Activated naive CD4-positive, alpha-beta T cell treated with anti-CD3 and anti-CD28 coated beads, Interleukin-2, amount 50 U/mL, for 16 hours (primary cell): ENCODE measurements at regions not wholly inside any gene's neighbourhood (a gene's known extent, or its start where the extent isn't known, plus 50 kb on each side); places are given as distances from the start of the nearest gene placed in this dataset.

Experiments
- DNase-seq: peaks from one replicate; pipeline ENCODE4 v3.0.0-alpha.2; 2020

- DNase-seq = no peak
These were observed 192.8 kb upstream of the CAMK1G start for GRCh38 chr1:209390764-209391163.

DNA sequence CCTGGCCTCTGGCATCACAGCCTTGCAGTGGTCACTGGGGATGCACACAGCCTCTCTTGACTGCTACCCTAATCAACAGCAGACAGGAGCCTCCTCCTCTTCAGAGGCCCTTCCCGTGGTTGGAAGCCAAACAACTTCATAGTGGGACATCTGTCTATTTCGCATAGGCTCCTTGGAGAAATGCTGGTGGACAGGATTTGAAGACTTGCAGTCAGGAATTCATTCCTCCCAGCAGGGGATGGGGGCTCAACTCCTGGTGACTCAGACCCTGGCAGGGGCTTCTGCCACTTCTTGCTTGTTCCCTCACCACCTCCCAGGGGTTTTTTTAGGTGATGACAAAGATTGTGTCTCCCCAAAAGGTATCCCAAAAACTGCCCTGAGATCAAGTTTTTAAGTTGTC is 191.7 kb upstream of the CAMK1G start:
- no peak for DNase-seq

DNA sequence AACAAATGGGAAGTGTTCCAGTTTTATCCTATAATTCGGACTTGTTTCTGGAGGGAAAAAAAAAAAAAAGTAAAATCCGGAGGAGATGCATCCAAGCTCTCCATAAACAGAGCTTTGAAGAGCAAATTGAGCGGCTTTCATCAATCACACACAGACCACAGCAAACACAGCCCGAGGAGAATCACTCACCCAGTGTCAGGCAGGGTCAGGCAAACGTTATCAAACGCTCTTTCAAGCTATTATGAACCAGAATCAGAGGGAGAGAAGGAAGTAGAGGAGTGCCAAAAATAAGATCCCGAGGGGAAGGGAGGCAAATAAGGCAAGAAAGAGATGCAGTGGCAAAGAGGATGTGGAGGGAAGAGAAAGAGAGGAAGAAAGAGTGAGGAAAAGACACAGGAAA is 188.3 kb upstream of the CAMK1G start:
- no peak for DNase-seq

GRCh38 chr1:209397371-209397770 is 186.1 kb upstream of the CAMK1G start:
- DNase-seq = no peak

DNA sequence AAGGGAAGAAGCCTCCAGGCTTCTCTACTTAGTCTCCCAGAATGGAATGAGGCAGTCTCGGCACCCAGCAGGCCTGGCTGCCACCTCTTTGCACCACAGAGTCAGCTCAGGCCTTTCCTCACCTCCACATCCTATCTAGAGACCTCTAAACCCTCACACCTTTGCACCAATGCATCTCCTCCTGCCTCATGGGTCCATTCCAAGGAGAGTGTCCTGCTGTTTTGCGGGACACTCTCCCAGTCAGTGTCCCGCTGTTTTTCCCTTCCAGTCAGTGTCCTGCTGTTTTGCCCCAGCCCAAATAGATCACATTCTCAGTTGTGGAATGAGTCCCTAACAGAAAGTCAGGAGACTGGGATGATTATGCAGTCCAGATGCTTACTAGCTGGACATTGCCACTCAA is 185.6 kb upstream of the CAMK1G start:
- DNase-seq = no peak

- DNase-seq = no peak
These were observed 185.1 kb upstream of the CAMK1G start for GRCh38 chr1:209398313-209398991.

- DNase-seq = no peak
These were observed 183.7 kb upstream of the CAMK1G start for GRCh38 chr1:209399800-209400199.

DNA sequence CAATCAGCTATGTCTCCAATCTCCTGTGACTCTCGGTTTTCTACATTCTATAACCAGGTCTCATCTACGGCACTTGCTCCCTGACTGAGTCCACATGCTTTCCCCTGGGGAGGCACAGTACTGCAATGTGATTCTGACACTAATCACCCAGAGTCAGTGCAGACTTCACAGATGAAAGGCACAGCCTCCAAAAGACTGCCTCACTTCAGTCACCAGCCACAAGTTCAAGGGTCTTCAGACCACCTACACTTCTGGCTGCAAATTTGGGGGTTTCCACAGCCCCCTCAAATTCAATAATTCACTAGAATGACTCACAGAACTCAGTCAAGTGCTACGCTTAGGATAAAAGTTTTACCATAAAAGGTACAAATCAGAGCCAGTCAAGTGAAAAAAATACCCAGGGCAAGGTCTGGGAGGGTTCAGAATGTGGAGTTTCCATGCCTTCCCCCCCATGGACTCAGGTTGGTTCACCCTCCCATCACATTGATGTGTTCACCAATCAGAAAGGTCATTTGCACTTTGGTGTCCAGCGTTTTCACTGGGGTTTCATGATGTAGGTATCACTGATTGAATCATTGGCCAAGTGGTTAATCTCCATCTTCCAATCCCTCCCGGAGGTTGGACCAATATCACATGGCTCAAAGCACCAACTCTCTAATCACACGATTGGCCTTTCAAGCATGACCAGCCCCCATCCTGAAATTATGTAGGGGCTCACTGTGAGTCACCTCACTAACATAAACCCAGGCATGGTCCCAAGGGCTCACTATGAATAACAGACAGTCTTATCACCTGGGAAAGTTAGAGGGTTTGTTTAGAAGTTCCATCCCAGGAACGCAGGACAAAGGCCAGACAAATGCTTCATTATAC is 182.9 kb upstream of the CAMK1G start:
- DNase-seq = no peak

GRCh38 chr1:209402697-209403096 is 180.8 kb upstream of the CAMK1G start:
- no peak for DNase-seq

DNA sequence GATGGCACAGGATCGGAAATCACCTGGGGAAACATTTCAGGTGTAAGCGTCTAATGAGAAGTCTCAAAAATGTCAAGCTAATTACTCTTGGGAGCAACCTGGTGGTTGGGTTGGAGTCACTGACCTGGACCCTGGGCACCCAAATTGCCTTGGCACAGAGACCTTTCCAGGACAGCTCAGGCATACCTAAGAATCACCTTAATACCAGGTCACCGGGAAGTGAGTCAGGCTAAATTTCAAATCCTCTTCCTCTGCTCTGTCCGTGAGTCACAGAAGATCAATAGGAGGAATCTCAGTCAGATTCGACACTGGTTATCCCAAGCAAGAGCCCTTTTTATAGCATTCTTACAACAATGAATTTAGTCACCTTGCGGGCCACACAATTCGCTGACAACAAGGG is 179.6 kb upstream of the CAMK1G start:
- no peak for DNase-seq

DNA sequence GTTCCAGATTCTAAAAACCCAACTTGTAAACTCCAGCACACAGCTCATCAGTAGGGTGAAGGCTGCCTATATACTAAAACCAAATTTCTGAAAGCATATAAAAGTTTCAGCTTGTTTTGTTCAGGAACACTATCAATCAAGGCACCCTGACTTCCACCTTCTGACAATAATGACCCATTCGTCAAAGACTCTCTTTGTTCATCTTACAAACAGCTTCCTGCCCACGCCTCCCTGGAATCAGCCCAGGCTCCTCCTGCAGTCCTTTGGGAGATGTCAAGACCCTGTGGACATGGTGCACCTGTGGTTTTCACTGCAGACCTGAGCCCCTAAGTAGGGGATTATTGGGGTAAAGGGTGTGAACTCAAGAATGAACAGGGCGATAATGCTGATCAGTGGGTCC is 178.9 kb upstream of the CAMK1G start:
- no peak for DNase-seq

DNA sequence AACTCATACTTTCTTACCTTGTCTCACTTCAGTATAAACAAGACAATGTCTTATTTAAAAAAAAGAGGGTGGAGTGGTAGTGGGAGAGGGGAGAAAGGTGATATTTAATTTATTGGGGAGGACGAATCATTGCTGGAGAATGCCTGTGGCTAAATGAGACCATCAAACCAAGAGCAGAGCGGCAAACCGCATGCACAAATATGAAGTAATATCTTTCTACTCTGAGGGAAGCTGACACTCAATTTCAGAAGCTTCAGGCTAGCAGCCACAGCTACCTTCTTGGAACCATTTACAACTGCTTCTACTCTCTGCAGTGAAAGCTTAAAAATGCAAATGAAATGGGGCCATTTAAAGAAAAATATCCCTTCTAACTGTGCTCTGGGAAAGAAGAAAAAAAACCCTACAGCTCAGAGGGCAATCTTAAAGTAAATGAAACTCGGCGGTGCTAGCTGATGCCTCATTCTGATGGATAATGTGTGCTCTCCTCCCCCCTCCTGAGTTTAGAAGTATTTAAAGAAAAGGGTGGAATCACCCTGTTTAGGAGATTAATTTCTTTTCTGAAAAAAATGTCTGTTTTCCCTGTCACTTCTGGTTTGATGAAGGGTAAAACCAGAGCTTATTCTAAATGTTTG is 178.2 kb upstream of the CAMK1G start:
- no peak for DNase-seq

- no peak for DNase-seq
These were observed 177.3 kb upstream of the CAMK1G start for GRCh38 chr1:209406168-209406567.

- no peak for DNase-seq
These were observed 176.9 kb upstream of the CAMK1G start for GRCh38 chr1:209406595-209406994.

- DNase-seq = no peak
These were observed 173.7 kb upstream of the CAMK1G start for GRCh38 chr1:209409780-209410179.

DNA sequence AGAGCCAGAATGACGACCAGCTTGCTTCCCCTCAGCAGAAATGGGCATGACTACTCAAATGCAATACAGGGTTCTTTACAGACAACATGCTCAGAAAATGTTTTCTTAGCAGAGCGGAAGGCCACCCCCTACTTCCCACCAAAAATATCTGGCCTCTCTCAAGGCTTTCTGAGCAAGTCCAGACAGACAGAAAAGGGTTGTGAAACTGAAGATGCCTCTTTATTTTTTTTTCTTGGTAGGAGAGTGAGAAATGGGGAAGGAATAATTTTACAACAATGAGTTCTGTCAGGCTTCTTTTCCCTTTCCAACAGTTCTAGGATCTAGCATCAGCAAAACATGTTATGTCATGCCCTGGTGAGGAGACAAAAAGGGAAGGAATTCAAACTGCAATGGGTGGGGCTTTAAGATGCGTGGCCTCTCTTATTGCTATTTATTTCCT is 172.0 kb upstream of the CAMK1G start:
- DNase-seq = no peak

DNA sequence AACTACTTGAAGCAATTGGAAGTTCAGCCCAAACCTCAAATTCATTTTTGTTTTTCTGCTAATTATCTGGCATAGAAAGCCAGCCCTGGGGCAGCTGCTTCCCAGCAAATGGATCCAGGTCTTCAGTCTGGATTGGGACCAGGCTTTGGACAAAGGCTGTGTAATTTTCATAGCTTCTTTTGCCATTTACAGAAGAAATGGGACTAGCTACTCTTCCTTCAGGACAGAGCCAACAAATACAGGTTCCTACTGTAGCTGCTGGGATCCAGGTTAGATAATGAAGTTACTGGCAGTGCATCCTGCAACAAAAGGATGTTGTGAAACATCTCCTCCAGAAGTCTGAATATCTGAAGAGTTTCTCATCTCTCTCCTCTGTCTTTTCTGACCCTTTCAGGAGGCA is 171.5 kb upstream of the CAMK1G start:
- DNase-seq = no peak

DNA sequence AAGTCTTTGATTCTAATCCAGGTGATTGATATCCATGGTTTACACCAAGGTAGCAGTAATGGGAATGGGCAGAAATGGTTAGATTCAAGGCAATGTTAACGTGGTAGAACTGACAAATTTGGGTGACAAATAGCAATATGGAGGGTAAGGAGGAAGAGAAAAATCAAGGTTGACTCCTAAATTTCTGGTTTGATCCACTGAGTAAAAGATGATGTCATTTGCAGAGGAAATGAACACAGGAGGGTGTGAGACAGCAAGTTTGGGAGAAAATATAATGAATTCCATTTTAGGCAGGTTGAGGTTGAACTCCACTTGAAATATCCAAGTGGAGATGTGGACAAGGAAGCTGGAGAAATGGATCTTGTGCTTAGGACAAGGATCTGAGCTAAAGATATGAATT is 170.9 kb upstream of the CAMK1G start:
- no peak for DNase-seq

DNA sequence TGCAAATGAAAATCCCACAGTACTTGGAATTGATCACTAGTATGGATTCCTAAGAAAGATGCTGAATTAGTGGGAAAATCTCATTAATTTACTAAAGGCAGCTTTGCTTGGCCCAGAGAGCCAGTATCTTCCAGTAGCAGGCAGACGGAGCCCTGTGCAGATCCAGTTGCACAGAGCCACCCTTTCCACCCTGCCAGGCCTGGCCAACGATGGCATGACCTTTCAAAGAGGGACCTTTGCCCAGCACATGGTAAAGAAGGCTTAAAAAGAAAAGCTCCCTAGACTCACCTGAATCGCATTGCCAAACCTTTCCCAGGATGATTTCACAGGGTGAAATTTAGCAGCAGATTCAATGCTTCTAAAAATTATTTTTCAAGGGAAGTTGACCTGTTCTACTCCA is 170.5 kb upstream of the CAMK1G start:
- DNase-seq = no peak

- DNase-seq = no peak
These were observed 168.6 kb upstream of the CAMK1G start for GRCh38 chr1:209414803-209415329.

GRCh38 chr1:209416039-209416438 is 167.5 kb upstream of the CAMK1G start:
- DNase-seq = no peak

DNA sequence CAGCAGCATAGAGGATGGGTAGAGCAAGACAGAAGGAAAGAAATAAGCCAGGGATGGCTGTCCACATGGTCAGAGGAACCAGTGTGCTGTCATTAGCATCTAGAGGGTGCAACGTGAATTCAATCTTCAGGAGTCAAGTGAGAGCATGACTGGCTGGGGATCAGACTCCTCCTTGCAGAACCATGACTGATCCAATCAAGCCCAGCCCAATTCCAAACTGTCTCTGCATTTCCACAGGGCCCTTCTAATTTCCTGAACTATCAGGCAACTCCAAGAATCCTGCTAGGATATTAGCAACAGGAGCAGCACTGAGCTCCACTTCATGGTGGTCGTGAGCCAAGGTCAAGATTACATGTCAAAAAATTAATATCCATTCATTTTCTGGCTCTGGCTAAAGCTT is 166.8 kb upstream of the CAMK1G start:
- DNase-seq = no peak

DNA sequence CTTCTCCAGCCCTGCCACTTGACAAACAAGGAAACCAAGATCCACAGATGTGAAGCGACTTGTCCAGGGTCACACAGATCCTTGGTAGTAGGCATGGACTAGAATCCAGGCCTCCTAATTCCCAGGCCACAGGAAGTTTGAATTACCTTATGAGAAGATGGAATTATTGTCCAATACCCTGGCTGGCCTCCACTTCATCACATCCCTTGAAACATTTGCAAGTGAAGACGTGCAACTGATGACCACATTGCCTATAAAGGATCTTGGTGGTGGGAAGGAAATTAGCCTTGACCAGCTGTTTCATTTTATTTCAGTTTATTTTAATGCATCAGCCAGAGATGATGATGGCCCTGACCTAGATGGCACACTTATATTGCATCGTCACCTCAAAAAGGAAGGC is 165.8 kb upstream of the CAMK1G start:
- DNase-seq = no peak

DNA sequence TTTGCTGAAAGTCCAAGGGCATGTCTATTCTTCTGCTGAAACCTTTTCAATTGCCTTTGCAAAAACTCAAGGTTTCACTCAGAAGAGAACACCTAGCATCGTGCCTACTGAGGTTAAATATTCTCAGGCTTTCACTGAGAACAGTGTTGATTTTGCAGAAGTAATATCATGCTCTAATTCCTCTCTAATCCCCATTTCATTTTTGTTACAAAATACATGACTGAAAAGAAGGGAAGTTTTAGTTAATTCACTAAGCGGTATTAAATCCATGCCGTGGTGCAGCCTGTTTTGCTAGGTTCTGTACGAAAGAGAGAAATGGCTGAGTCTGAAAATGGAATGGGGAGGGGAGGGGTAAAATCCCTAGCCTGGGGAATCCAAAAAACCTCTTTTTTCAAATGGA is 163.2 kb upstream of the CAMK1G start:
- DNase-seq = no peak
